Uterus (tissue), 2 donors: ENCODE measurements at regions not wholly inside any gene's neighbourhood (a gene's known extent, or its start where the extent isn't known, plus 50 kb on each side); places are given as distances from the start of the nearest gene placed in this dataset.

Experiments used
- CTCF ChIP-seq, 4 experiments: fragments of 200-600 bp in 2 of 4; fragments of 450-650 bp in 2 of 4; sonication (generic) in 2 of 4; IDR thresholded peaks; one replicate each; pipeline ENCODE4 v1.5.1; 2016 to 2019; ENCODE audit warnings: antibody characterized with exemption in 4 of 4, mild to moderate bottlenecking in 2 of 4, moderate library complexity in 1 of 4
- POLR2A ChIP-seq, 2 donors: fragments of 450-650 bp; IDR thresholded peaks; one replicate each; pipeline ENCODE4 v1.6.1; 2016; ENCODE audit warnings: antibody characterized with exemption in 2 of 2, mild to moderate bottlenecking in 1 of 2, moderate library complexity in 1 of 2

- TF ChIP-seq CTCF (IDR thresholded peaks at IDR 0.05) = no peak
- TF ChIP-seq POLR2A (IDR thresholded peaks at IDR 0.05) = no peak
Measured at GRCh38 chr2:138979131-138979785, 199.1 kb upstream of the NXPH2 start.
